ENCODE measurements at regions not wholly inside any gene's neighbourhood (a gene's known extent, or its start where the extent isn't known, plus 50 kb on each side); places are given as distances from the start of the nearest gene placed in this dataset.

DNA sequence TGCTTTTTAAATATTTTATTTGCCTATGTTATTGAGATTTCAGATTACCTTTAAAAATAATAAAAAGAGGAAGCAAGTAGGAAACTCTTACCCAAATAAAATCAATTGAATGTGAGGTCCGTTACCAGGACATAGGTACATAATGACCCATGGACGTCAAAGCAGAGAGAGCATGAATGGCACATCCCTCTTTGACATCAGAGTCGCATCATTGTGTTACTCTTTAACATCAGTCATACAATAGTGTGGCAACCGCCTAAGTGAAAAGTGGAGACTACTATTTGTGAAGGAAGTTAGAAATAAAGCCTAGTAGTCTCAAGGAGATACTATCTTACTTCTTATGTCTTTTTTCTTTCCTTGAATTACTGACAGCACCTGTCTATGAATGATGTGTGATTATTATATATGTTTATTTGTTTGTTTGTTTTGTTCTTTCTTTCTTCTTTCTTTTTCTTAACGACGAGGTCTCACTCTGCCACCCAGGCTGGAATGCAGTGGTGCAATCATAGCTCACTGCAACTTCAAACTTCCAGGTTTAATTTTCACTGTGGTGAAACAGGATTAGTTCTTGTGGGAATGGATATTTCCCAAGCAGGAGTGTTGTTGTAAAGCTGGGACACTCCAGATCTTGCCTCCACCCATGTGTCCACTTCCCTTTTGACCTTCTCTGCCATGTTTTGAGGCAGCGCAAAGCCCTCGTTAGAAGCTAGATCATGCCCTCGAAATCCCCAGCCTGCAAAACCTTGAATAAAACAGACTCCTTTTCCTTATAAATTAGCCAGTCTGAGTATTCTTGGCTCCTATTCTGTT, 407.2 kb upstream of the NETO1 start:
- no peak for FAIRE-seq

- FAIRE-seq = no peak
Observed at GRCh38 chr18:73270920-73271634, 403.3 kb upstream of the NETO1 start.

GRCh38 chr18:73264562-73264921, 396.8 kb upstream of the NETO1 start:
- no peak for FAIRE-seq

- no peak for FAIRE-seq
Observed at GRCh38 chr18:73261923-73262322, 394.1 kb upstream of the NETO1 start.

DNA sequence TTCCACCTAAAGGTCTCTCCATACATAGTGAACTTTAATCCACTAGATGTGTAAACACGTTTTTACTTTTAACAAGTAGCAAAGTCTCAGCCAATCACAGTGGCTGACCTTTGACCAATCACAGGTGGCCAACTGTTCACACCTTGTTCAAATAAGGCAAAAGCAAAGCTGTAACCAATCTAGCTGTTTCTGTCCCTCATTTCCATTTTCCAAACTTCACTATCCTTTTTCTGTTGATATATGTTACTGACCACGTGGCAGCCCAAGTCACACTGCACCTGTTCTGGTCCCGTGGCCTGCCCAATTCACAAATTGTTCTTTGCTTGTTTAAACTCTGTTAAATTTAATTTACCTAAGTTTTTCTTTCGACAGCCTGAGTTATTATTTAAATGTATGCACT, 393.5 kb upstream of the NETO1 start:
- no peak for FAIRE-seq

DNA sequence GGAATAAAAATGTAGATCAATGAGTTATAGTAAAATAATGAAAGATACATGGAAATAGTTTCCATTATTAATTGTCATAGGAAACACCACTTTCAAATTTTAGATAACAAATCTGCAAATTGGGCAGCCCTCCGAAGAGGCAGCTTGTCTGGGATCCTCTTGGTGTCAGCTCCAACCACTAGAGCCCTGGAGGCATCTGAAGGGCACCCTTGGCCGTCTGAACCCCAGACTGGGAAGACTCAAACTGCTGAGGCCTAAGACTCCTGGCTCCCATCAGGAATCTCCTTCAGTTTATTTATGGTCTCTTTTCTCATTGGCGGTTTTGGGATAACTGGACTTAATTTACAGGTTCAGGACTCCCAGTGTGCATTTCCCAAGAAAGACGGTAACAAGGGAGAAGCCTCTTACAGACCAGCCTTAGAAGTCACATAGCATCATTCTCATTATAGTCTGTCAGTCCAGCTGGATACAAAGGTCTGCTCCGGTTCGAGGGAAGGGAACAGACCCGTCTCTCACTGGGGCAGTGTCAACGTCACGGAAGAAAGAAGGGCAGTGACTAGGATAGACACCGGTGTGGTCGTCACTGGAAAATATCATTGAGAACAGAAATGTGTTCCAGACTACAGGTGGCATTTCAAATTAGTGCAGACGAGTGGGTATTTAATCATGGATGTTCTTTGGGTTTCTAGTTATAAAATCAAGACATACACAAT, 390.7 kb upstream of the NETO1 start:
- no peak for FAIRE-seq

- no peak for FAIRE-seq
Observed at GRCh38 chr18:73254564-73254963, 386.8 kb upstream of the NETO1 start.

DNA sequence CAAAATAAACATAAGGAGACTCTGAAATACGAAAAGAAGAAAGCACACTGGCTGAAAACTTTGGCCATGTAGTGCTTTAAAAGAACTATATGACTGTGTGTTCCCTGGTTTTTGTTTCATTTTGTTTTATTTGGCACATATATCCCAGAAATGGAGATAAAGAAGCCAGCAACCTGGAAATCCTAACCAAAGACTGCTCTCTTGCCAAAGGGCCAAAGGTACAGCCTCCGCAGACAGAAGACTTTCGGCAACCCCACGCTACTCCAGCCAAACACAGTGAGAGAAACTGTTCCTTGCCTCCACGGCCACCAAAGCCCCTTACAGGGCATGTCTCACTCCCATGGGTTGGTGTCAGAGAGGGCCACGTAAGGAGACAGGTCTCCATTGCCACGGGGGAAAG, 381.2 kb upstream of the NETO1 start:
- FAIRE-seq = no peak

DNA sequence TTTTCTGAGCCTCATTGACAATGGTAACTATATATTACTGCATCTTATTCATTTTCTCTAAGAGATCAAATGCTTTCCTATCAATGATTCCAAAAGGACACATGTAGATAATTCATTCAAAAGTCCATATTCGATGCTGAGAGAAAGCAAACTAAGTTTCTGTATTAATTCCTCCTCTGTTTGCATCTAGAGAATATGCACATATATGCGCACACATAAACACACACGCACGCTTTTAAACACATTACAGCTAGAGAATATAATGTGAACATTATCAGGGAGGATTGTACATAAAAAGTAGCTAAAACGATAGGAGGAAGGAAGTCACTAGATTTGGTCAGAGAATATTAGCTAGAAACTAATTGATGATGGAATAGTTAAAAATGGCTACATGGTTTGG, 379.0 kb upstream of the NETO1 start:
- FAIRE-seq = no peak

DNA sequence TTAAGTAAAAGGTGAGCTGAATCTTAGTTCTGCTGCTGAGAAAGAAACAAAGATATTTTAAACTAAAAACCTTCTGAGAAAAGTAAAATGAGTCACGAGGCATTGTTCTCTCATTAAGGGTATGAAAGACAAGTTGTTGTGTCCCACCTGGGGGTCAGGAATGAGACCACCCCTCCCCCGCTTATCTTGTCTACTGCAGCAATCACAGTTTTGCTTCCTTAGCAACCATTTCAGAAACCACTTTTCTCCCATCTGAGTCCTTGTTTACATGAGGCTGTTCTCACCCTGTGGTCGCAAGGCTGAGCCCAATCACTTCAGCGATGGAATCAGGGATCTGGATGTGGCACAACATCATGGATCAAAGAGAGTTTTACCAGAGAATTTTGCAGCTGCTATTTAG, 377.6 kb upstream of the NETO1 start:
- no peak for FAIRE-seq

DNA sequence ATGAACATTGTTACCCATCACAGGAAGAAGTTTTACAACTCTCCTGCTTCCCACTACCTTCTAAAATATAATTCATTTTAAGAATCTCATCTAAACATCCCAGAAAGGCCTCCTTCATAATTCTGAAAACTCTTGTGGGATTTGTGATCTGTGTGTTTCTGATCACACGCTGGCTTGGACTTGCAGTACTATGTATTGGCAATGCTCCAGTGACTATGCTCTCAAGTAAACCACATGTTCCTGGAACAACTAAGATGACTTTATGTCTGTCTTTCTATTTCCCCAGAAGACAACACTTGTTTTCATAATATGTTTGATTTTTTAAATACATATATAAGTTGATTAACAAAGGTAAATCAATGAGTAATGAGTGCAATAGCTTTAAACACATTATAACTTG, 376.6 kb upstream of the NETO1 start:
- no peak for FAIRE-seq

GRCh38 chr18:73240899-73241298, 373.1 kb upstream of the NETO1 start:
- FAIRE-seq = no peak

DNA sequence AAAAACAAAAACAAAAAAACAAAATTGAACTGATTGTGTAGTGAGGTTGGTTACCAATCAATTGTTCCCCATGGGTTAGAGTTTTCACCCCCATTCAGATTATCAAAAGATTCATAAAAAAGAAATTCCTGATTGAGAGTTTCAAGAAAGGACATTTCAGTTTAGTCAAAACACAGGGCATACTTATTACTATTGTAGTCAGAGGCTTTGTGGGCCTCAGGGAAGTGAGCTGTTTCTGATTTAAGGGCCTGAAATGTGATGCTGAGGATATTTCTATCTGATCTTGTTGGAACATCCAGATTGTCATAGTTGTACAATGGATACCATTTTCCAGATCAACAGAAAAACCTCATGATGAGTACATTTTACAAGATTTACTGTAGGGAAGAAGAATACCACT, 368.1 kb upstream of the NETO1 start:
- no peak for FAIRE-seq

DNA sequence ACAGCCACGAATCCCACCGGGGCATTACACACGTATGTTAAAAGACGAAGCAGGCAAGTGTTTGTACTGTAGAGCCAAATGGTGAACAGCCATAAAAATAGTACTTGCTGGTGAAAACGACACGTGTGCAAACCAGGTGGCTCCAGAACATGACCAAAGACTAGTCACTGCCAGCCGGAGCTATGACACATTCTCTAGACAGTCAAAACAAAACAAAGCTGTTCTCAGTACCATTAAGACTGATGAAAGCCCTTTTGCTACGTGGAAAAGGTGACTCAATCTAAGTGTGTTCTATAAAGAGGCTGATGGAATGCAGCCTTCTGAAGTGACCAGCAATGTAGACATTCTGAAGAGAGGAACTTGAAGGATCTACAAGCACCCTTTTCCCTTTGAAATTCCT, 367.7 kb upstream of the NETO1 start:
- FAIRE-seq = no peak

DNA sequence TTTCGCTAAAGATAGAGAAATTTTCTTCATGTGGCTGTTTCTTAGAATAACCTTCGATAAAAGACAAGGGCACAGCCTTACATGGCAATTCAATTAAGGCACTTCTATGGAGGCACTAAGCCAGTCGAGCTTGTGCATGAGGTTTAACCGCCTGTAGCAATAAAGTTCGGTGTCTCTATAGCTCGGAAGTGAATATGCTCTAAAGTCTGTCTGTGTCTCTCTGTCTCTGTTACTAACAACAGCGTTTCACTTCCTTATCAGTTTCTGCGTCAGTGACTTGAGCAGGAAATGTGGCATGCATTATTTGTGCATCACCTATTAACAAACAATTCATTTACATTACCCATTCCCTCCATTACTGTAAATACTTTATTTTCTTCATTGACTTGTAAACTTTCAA, 365.1 kb upstream of the NETO1 start:
- no peak for FAIRE-seq

DNA sequence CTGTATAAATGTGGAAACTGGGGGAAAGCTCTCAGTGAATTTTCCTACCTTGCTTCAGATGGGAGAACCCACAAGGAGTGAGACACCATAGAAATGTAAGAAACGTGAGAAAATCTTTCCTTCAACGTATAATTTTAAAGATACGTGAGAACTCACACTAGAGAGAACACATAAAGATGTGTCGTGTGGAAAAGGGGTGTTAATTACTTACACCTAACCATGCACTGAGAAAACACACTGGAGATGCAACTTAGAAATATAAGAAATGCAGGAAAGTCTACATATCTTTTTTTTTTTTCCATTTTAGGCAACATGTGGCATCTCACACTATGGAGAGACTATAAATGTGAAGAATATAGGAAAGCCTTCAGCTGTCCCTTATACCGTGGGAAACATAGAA, 352.9 kb upstream of the NETO1 start:
- FAIRE-seq = no peak

- FAIRE-seq = no peak
Observed at GRCh38 chr18:73218293-73218692, 350.5 kb upstream of the NETO1 start.

- FAIRE-seq = no peak
Observed at GRCh38 chr18:73214970-73215369, 347.2 kb upstream of the NETO1 start.

- FAIRE-seq = no peak
Observed at GRCh38 chr18:73212442-73212841, 344.7 kb upstream of the NETO1 start.

GRCh38 chr18:73201940-73202339, 334.2 kb upstream of the NETO1 start:
- no peak for FAIRE-seq

DNA sequence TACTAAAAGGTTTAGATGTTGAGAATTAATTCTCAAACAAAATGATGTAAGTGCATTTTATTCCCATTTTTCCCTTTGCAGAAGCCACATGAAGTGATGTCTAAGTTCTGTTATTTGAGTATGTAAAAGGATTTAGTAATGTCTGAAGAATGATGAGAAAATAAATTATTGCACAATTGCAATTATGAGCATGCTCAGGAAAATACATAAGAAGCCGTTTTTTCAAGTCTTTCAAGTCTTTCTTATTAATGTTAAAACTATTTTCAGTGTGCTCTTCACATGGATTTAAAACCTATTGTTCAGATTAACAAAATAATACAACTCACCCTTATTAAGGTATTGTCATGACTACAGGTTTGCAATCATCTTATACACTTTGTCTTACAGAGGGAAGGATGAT, 331.4 kb upstream of the NETO1 start:
- FAIRE-seq = no peak

DNA sequence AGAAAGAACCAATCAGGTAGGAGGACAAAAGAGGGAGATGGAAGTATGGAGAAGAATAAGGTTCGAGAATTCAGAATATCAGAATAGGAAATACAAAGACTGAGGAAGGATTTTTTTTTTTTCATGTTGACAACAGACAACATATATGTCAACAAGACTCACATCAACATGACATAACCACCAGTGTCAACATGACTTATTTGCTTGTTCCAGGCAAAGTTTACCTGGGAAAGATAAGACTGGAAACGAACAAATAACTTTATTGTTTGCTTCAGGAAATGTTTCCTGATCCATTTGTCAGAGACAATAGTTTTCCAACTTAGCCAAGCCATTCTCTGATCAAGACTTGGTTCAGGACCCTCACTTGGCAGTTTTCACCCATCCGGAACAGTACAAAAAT, 321.9 kb upstream of the NETO1 start:
- no peak for FAIRE-seq

GRCh38 chr18:73168236-73168635, 300.4 kb upstream of the NETO1 start:
- no peak for FAIRE-seq

DNA sequence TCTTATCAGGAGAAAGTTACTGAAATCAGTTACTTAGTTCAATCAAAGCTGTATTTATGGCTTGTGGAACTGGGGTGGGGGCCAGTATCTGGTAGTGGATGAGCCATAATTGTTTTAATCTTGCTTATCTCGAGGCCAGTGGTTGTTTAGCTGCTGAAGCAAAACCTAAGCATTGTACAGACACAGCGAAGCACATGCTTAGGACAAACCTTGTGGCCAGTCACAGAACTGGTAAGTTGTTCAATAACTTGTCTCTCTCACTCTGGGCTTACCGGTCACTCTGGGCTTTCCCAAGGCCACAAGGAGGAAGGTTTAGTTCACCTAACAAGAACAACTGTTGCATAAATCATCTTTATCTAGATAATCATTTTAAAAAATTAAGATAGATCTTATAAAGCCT, 296.6 kb upstream of the NETO1 start:
- FAIRE-seq = no peak

All from colon (tissue), 2 donors.